DOHH2 (cell line): ENCODE measurements at regions not wholly inside any gene's neighbourhood (a gene's known extent, or its start where the extent isn't known, plus 50 kb on each side); places are given as distances from the start of the nearest gene placed in this dataset.

ENCODE experiments used
- EZH2phosphoT487 ChIP-seq: fragments of 200-600 bp; sonication (generic); IDR thresholded peaks from 2 replicates; pipeline ENCODE4 v1.6.1; 2017; ENCODE audit warnings: borderline replicate concordance, mild to moderate bottlenecking, antibody characterized with exemption, low read length, moderate library complexity, mixed read lengths
- TF ChIP-seq, protein P1 (sequence below): fragments of 200-600 bp; sonication (generic); IDR thresholded peaks from one replicate; pipeline ENCODE4 v1.5.1; 2014; ENCODE audit warnings: antibody characterized with exemption, mild to moderate bottlenecking, low read depth, low read length; ENCODE audit not compliant: poor library complexity, severe bottlenecking

DNA sequence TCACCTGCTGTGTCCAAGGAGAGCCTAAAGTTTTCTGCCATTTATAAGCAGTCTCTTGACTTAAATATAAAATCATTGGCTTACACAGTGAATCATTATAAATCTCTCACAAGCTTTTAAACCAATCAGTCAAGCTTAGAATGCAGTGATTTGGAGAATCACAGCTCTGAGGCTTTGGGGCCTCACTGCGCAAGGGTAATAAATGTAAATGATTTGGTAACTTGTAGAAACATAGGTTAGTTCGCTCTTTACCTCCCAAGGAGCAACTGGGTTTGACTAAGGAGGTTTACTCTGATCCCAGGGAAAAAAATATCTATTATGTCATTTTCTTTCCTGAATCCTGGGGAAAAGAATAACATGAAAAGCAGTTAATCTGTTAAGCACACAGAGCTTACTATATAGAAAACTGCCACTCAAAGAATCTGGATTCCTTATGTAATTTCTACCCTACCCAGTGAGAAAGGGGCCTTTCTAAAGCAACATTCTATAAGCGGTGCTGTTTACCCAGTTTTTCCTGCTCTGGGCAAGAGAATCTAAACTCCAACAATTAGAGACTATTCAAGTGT, 128.2 kb downstream of the MZT1 start:
- TF ChIP-seq, protein P1, sequence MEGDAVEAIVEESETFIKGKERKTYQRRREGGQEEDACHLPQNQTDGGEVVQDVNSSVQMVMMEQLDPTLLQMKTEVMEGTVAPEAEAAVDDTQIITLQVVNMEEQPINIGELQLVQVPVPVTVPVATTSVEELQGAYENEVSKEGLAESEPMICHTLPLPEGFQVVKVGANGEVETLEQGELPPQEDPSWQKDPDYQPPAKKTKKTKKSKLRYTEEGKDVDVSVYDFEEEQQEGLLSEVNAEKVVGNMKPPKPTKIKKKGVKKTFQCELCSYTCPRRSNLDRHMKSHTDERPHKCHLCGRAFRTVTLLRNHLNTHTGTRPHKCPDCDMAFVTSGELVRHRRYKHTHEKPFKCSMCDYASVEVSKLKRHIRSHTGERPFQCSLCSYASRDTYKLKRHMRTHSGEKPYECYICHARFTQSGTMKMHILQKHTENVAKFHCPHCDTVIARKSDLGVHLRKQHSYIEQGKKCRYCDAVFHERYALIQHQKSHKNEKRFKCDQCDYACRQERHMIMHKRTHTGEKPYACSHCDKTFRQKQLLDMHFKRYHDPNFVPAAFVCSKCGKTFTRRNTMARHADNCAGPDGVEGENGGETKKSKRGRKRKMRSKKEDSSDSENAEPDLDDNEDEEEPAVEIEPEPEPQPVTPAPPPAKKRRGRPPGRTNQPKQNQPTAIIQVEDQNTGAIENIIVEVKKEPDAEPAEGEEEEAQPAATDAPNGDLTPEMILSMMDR: no peak
- no peak for TF ChIP-seq EZH2phosphoT487
